CD14-positive monocyte (primary cell): ENCODE measurements at regions not wholly inside any gene's neighbourhood (a gene's known extent, or its start where the extent isn't known, plus 50 kb on each side); places are given as distances from the start of the nearest gene placed in this dataset.

ENCODE experiments used
- DNase-seq, 3 donors: peaks; one replicate each; pipeline ENCODE4 v3.0.0-alpha.2; 2011 to 2022
- H2AFZ ChIP-seq: 2 replicates; pipeline ENCODE4 v1.6.0; 2012; ENCODE audit warnings: mild to moderate bottlenecking, low read depth, low read length, inconsistent platforms; ENCODE audit not compliant: insufficient read depth, poor library complexity, severe bottlenecking
- H3K27ac ChIP-seq, 2 donors: 1 replicate in 1 of 2; 2 replicates in 1 of 2; pipeline ENCODE4 v1.5.1; 2012 to 2013; ENCODE audit warnings: low read length in 2 of 2, control low read depth in 1 of 2, inconsistent platforms in 1 of 2, low read depth in 1 of 2, mild to moderate bottlenecking in 1 of 2
- H3K27me3 ChIP-seq, 2 donors: one replicate each; pipeline versions ENCODE4 v1.6.0 to v1.6.1; 2011 to 2013; ENCODE audit warnings: low read length in 2 of 2; ENCODE audit not compliant: control insufficient read depth in 2 of 2, insufficient read depth in 2 of 2
- H3K36me3 ChIP-seq, 2 donors: replicated peaks in 1 of 2; 1 replicate in 1 of 2; 2 replicates in 1 of 2; pipeline versions ENCODE4 v1.5.1 to v1.6.1; 2012 to 2013; ENCODE audit warnings: low read length in 2 of 2, control low read depth in 1 of 2, inconsistent platforms in 1 of 2, mild to moderate bottlenecking in 1 of 2; ENCODE audit not compliant: insufficient read depth in 2 of 2, control insufficient read depth in 1 of 2
- H3K4me1 ChIP-seq, 2 donors: 1 replicate in 1 of 2; 2 replicates in 1 of 2; pipeline versions ENCODE4 v1.5.1 to v1.6.1; 2012 to 2013; ENCODE audit warnings: low read length in 2 of 2, control low read depth in 1 of 2, inconsistent platforms in 1 of 2, mild to moderate bottlenecking in 1 of 2, moderate library complexity in 1 of 2; ENCODE audit not compliant: insufficient read depth in 2 of 2, control insufficient read depth in 1 of 2
- H3K4me2 ChIP-seq: replicated peaks from 2 replicates; pipeline ENCODE3; 2012; ENCODE audit warnings: low read length, moderate library complexity, mild to moderate bottlenecking; ENCODE audit not compliant: poor library complexity, severe bottlenecking; ENCODE audit errors: extremely low read depth
- H3K4me3 ChIP-seq, 3 experiments: fragments of 200-600 bp in 1 of 3; sonication (generic) in 1 of 3; replicated peaks in 1 of 3; 1 replicate in 2 of 3; 2 replicates in 1 of 3; pipeline ENCODE4 v1.5.1; 2011 to 2013; ENCODE audit warnings: low read length in 3 of 3, mild to moderate bottlenecking in 3 of 3, control low read depth in 2 of 3, low read depth in 2 of 3, inconsistent platforms in 1 of 3, moderate library complexity in 1 of 3
- H3K79me2 ChIP-seq: 2 replicates; pipeline ENCODE4 v1.6.0; 2012; ENCODE audit warnings: mild to moderate bottlenecking, control low read depth, inconsistent platforms, low read length, moderate library complexity; ENCODE audit not compliant: insufficient read depth
- H3K9ac ChIP-seq: 2 replicates; pipeline ENCODE4 v1.6.0; 2017; ENCODE audit warnings: low read length, mild to moderate bottlenecking; ENCODE audit not compliant: insufficient read depth, poor library complexity, severe bottlenecking
- H3K9me3 ChIP-seq, 2 donors: replicated peaks in 1 of 2; 1 replicate in 1 of 2; 2 replicates in 1 of 2; pipeline versions ENCODE4 v1.5.1 to v1.6.1; 2012 to 2013; ENCODE audit warnings: low read length in 2 of 2, control low read depth in 1 of 2; ENCODE audit not compliant: control insufficient read depth in 1 of 2, insufficient read depth in 1 of 2
- H4K20me1 ChIP-seq: 2 replicates; pipeline ENCODE4 v1.6.0; 2012; ENCODE audit warnings: mild to moderate bottlenecking, low read length, control low read depth, moderate library complexity; ENCODE audit not compliant: insufficient read depth
- H3K27ac Mint-ChIP-seq, 7 donors: one replicate each; pipeline ENCODE4 v1.8.0; 2020; ENCODE audit warnings: mild to moderate bottlenecking in 7 of 7, mixed read lengths in 7 of 7, moderate library complexity in 6 of 7, inconsistent platforms in 2 of 7
- H3K27me3 Mint-ChIP-seq, 3 donors: one replicate each; pipeline ENCODE4 v1.8.0; 2021 to 2022; ENCODE audit warnings: low read depth in 3 of 3, mild to moderate bottlenecking in 3 of 3, mixed read lengths in 3 of 3, moderate library complexity in 3 of 3, inconsistent platforms in 1 of 3
- H3K36me3 Mint-ChIP-seq, 2 donors: one replicate each; pipeline ENCODE4 v1.8.0; 2020; ENCODE audit warnings: mixed read lengths in 2 of 2, inconsistent platforms in 1 of 2, mild to moderate bottlenecking in 1 of 2
- H3K4me1 Mint-ChIP-seq: one replicate; pipeline ENCODE4 v1.8.0; 2020; ENCODE audit warnings: mild to moderate bottlenecking, mixed read lengths
- H3K4me3 Mint-ChIP-seq, 2 donors: one replicate each; pipeline ENCODE4 v1.8.0; 2020; ENCODE audit warnings: mild to moderate bottlenecking in 2 of 2, mixed read lengths in 2 of 2, moderate library complexity in 1 of 2
- H3K9me3 Mint-ChIP-seq, 7 donors: one replicate each; pipeline ENCODE4 v1.8.0; 2020 to 2022; ENCODE audit warnings: mixed read lengths in 7 of 7, mild to moderate bottlenecking in 6 of 7, moderate library complexity in 6 of 7, inconsistent platforms in 2 of 7
- CTCF ChIP-seq: fragments of 200-600 bp; IDR thresholded peaks from one replicate; pipeline ENCODE4 v1.8.0; 2022; ENCODE audit warnings: antibody characterized with exemption, mild to moderate bottlenecking
- WGBS: methylation state at CpG from one replicate; pipeline ENCODE4 v1.1.5; 2013; ENCODE audit warnings: missing lambda C conversion rate; ENCODE audit not compliant: insufficient coverage; 5-methylcytosine and 5-hydroxymethylcytosine counted together
- intact Hi-C, 2 donors: fragments of 100-400 bp; cut with micrococcal nuclease; formaldehyde crosslinking; loops; one replicate each; pipeline versions ENCODE4 v1.15.0 to v1.15.1; 2023

DNA sequence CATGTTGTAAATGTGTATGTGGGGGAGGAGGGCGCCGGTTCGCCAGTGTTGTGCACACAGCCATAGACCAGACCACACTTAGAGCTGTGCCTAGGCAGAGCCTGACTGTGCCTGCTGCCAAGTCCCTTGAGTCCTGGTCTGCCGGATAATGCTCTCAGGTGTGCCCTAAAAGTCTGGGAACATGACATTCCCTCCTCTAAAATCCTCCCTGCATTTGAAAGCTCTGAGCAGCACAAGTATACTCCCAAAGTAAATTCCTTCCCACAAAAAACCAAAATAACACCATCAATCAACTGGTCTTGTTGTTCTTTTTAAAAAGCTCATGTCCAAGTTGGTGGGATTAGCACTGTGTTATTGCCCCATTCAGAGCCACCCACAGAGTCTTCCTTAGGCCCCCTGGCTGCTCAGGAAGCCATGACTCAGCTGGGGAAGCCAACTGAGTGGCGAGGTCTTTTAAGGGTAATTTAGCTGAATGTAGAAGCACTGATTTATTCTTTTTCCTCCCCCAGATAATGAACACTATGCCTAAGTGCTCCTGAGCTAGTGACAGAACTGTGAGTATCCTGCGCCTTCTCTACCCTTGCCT is 147.8 kb upstream of the MCTP2 start:
- Mint-ChIP-seq H3K27me3 (peaks cover 0 to 2% (median 2%) of the 10 kb centered on the region in 3 donors), H3K36me3 (no peaks in the 10 kb centered on the region), H3K9me3 (no peaks in the 10 kb centered on the region), H3K4me1 (no peaks in the 10 kb centered on the region), H3K27ac (no peak overlapping the region), H3K4me3 (no peak overlapping the region)
- Histone ChIP-seq H3K36me3 (no peaks in the 10 kb centered on the region), H3K4me2 (no peak overlapping the region), H3K79me2 (no peaks in the 10 kb centered on the region), H3K4me1 (no peaks in the 10 kb centered on the region), H2AFZ (no peak overlapping the region), H3K9ac (no peak overlapping the region), H3K27me3 (no peaks in the 10 kb centered on the region), H3K27ac (no peak overlapping the region), H4K20me1 (no peaks in the 10 kb centered on the region), H3K4me3 (no peak overlapping the region), H3K9me3 (no peaks in the 10 kb centered on the region)
- DNase-seq = no peak
- no peak for TF ChIP-seq CTCF
- intact Hi-C loops = no loop called here
- 78% methylated on average over 4 of the region's 6 CpGs for WGBS

GRCh38 chr15:94081829-94082228 is 149.5 kb upstream of the MCTP2 start:
- no peak overlapping the region for H3K4me2 ChIP-seq
- DNase-seq = no peak
- no peak overlapping the region for H2AFZ ChIP-seq
- Mint-ChIP-seq H3K4me1 (no peaks in the 10 kb centered on the region), H3K4me3 (no peak overlapping the region), H3K36me3 (no peaks in the 10 kb centered on the region), H3K9me3 (no peaks in the 10 kb centered on the region), H3K27ac (no peak overlapping the region), H3K27me3 (peaks cover 0 to 2% (median 0%) of the 10 kb centered on the region in 3 donors)
- H3K36me3 ChIP-seq = no peaks in the 10 kb centered on the region
- intact Hi-C loops = no loop called here
- H3K4me1 ChIP-seq = no peaks in the 10 kb centered on the region
- no peaks in the 10 kb centered on the region for H3K9me3 ChIP-seq
- H3K4me3 ChIP-seq = no peak overlapping the region
- no CpG with 5 or more reads among the region's 4 CpGs for WGBS
- H3K79me2 ChIP-seq = no peaks in the 10 kb centered on the region
- no peak overlapping the region for H3K27ac ChIP-seq
- H3K9ac ChIP-seq = no peak overlapping the region
- no peaks in the 10 kb centered on the region for H4K20me1 ChIP-seq
- H3K27me3 ChIP-seq = no peaks in the 10 kb centered on the region
- no peak for TF ChIP-seq CTCF
